SK-N-SH (cell line): ENCODE measurements at regions not wholly inside any gene's neighbourhood (a gene's known extent, or its start where the extent isn't known, plus 50 kb on each side); places are given as distances from the start of the nearest gene placed in this dataset.

ENCODE experiments used
- CHD2 ChIP-seq: fragments of 150-350 bp; IDR thresholded peaks from 2 replicates; pipeline ENCODE4 v1.6.1; 2018; ENCODE audit warnings: low read length; ENCODE audit not compliant: partially characterized antibody
- ELF1 ChIP-seq: IDR thresholded peaks from 2 replicates; pipeline ENCODE4 v1.4.0; 2012
- EP300 ChIP-seq, 2 experiments: IDR thresholded peaks; 2 replicates each; pipeline versions ENCODE4 v1.4.0 to v1.6.1; 2012; ENCODE audit warnings: borderline replicate concordance in 1 of 2, low read depth in 1 of 2, low read length in 1 of 2
- EZH2phosphoT487 ChIP-seq: fragments of 200-600 bp; sonication (generic); IDR thresholded peaks from 2 replicates; pipeline ENCODE4 v1.6.1; 2017; ENCODE audit warnings: low read depth, mixed run types, mild to moderate bottlenecking, antibody characterized with exemption, moderate library complexity, borderline replicate concordance
- MXI1 ChIP-seq: IDR thresholded peaks from 2 replicates; pipeline ENCODE4 v1.6.1; 2012; ENCODE audit warnings: mild to moderate bottlenecking, low read depth, low read length, improper control_type of control experiment
- POLR2AphosphoS5 ChIP-seq: IDR thresholded peaks from 2 replicates; pipeline ENCODE4 v1.6.1; 2012; ENCODE audit warnings: low read depth, low read length
- RAD21 ChIP-seq: IDR thresholded peaks from 2 replicates; pipeline ENCODE4 v1.6.1; 2012; ENCODE audit warnings: mild to moderate bottlenecking, low read length
- TF ChIP-seq, protein P1 (sequence below): IDR thresholded peaks from 2 replicates; pipeline ENCODE4 v1.4.0; 2012; ENCODE audit warnings: low read depth
- TF ChIP-seq, protein P2 (sequence below): fragments of 200-600 bp; sonication (generic); IDR thresholded peaks from 2 replicates; pipeline ENCODE4 v1.6.1; 2017; ENCODE audit warnings: antibody characterized with exemption, mild to moderate bottlenecking, moderate library complexity
- TF ChIP-seq, protein P3 (sequence below): IDR thresholded peaks from 2 replicates; pipeline ENCODE4 v1.6.1; 2012; ENCODE audit warnings: mild to moderate bottlenecking, low read depth, low read length, moderate library complexity
- TF ChIP-seq, protein P4 (sequence below): IDR thresholded peaks from 2 replicates; pipeline ENCODE4; 2012

DNA sequence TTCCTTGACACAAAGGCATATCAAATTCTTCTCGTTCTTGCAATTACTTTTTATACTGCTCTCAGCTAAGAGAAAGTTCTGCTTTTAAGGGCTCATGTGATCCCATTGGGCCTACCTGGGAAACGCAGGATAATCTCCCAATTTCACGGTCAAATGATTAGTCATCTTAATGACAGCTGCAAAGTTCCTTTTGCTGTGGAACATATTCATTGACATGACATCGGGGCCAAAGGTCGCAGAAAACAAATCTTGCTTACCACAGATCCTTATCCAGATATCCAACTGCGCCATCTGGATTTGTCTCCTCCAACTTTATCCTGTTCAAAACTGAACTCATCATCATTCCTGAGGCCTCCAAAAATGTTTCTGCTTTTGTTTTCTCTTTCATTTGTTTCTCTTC is 1085.6 kb upstream of the WWC1 start:
- TF ChIP-seq, protein P1, sequence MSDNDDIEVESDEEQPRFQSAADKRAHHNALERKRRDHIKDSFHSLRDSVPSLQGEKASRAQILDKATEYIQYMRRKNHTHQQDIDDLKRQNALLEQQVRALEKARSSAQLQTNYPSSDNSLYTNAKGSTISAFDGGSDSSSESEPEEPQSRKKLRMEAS: no peak
- TF ChIP-seq ELF1 (no peak), EP300 (IDR thresholded peaks at IDR 0.05; ENCODE audit: borderline replicate concordance in 1 of 2, low read depth in 1 of 2, low read length in 1 of 2) (no peak), RAD21 (no peak), POLR2AphosphoS5 (no peak), MXI1 (no peak), EZH2phosphoT487 (no peak), CHD2 (no peak)
- TF ChIP-seq, protein P2, sequence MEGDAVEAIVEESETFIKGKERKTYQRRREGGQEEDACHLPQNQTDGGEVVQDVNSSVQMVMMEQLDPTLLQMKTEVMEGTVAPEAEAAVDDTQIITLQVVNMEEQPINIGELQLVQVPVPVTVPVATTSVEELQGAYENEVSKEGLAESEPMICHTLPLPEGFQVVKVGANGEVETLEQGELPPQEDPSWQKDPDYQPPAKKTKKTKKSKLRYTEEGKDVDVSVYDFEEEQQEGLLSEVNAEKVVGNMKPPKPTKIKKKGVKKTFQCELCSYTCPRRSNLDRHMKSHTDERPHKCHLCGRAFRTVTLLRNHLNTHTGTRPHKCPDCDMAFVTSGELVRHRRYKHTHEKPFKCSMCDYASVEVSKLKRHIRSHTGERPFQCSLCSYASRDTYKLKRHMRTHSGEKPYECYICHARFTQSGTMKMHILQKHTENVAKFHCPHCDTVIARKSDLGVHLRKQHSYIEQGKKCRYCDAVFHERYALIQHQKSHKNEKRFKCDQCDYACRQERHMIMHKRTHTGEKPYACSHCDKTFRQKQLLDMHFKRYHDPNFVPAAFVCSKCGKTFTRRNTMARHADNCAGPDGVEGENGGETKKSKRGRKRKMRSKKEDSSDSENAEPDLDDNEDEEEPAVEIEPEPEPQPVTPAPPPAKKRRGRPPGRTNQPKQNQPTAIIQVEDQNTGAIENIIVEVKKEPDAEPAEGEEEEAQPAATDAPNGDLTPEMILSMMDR: no peak
- TF ChIP-seq, protein P3, sequence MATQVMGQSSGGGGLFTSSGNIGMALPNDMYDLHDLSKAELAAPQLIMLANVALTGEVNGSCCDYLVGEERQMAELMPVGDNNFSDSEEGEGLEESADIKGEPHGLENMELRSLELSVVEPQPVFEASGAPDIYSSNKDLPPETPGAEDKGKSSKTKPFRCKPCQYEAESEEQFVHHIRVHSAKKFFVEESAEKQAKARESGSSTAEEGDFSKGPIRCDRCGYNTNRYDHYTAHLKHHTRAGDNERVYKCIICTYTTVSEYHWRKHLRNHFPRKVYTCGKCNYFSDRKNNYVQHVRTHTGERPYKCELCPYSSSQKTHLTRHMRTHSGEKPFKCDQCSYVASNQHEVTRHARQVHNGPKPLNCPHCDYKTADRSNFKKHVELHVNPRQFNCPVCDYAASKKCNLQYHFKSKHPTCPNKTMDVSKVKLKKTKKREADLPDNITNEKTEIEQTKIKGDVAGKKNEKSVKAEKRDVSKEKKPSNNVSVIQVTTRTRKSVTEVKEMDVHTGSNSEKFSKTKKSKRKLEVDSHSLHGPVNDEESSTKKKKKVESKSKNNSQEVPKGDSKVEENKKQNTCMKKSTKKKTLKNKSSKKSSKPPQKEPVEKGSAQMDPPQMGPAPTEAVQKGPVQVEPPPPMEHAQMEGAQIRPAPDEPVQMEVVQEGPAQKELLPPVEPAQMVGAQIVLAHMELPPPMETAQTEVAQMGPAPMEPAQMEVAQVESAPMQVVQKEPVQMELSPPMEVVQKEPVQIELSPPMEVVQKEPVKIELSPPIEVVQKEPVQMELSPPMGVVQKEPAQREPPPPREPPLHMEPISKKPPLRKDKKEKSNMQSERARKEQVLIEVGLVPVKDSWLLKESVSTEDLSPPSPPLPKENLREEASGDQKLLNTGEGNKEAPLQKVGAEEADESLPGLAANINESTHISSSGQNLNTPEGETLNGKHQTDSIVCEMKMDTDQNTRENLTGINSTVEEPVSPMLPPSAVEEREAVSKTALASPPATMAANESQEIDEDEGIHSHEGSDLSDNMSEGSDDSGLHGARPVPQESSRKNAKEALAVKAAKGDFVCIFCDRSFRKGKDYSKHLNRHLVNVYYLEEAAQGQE: no peak
- TF ChIP-seq, protein P4, sequence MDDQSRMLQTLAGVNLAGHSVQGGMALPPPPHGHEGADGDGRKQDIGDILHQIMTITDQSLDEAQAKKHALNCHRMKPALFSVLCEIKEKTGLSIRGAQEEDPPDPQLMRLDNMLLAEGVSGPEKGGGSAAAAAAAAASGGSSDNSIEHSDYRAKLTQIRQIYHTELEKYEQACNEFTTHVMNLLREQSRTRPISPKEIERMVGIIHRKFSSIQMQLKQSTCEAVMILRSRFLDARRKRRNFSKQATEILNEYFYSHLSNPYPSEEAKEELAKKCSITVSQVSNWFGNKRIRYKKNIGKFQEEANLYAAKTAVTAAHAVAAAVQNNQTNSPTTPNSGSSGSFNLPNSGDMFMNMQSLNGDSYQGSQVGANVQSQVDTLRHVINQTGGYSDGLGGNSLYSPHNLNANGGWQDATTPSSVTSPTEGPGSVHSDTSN: no peak
